HUES6 (cell line): ENCODE measurements at regions not wholly inside any gene's neighbourhood (a gene's known extent, or its start where the extent isn't known, plus 50 kb on each side); places are given as distances from the start of the nearest gene placed in this dataset.

Experiments used
- H3K27ac ChIP-seq: 2 replicates; pipeline ENCODE4 v1.7.0; 2013; ENCODE audit warnings: low read depth, mild to moderate bottlenecking, low read length, inconsistent platforms
- H3K27me3 ChIP-seq: 2 replicates; pipeline ENCODE4 v1.6.1; 2013; ENCODE audit warnings: low read length; ENCODE audit not compliant: control insufficient read depth, insufficient read depth
- H3K36me3 ChIP-seq: 2 replicates; pipeline ENCODE4 v1.6.1; 2013; ENCODE audit warnings: low read length; ENCODE audit not compliant: control insufficient read depth, insufficient read depth
- H3K4me1 ChIP-seq: 2 replicates; pipeline ENCODE4 v1.6.1; 2013; ENCODE audit warnings: low read length; ENCODE audit not compliant: control insufficient read depth, insufficient read depth
- H3K4me3 ChIP-seq: 2 replicates; pipeline ENCODE4 v1.5.1; 2013; ENCODE audit warnings: low read depth, low read length
- H3K9ac ChIP-seq: one replicate; pipeline ENCODE4 v1.6.1; 2013; ENCODE audit warnings: mild to moderate bottlenecking, low read length
- H3K9me3 ChIP-seq: 2 replicates; pipeline ENCODE4 v1.6.1; 2013; ENCODE audit warnings: low read depth, low read length; ENCODE audit not compliant: control insufficient read depth, insufficient read depth

DNA sequence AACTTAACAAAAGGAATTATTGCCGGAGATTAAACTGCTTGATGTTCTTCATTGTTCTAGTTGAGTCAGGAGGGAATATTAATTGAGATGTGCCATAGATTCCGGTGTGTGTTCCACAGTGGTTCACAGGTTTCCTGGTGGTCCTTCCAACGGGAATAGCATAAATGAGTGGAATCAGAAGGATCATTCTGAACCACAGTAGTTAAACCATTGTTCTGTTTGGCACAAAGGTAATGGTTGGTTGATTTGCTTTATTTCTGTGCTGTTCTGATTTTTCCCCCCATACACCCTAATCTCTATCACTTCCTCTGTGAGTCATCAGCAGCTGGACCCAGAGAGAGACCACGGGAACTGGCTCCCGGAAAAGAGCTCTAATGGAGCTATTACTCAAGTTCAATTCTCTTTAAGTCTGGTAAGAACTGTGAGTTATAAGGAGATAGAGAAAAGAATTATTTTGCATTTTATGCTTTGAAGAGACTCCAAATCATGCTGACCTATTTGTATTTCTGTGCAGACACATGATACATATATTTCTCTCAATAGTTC lies 627.2 kb downstream of the ZIC1 start:
- H3K27me3 ChIP-seq = no peaks in the 10 kb centered on the region
- peaks cover 8% of the 10 kb centered on the region; the same call in 1 of the 2 replicates for H3K4me1 ChIP-seq
- H3K27ac ChIP-seq = no peak overlapping the region
- H3K9ac ChIP-seq = no peak overlapping the region
- no peaks in the 10 kb centered on the region for H3K9me3 ChIP-seq
- H3K36me3 ChIP-seq = no peaks in the 10 kb centered on the region
- no peak overlapping the region for H3K4me3 ChIP-seq

DNA sequence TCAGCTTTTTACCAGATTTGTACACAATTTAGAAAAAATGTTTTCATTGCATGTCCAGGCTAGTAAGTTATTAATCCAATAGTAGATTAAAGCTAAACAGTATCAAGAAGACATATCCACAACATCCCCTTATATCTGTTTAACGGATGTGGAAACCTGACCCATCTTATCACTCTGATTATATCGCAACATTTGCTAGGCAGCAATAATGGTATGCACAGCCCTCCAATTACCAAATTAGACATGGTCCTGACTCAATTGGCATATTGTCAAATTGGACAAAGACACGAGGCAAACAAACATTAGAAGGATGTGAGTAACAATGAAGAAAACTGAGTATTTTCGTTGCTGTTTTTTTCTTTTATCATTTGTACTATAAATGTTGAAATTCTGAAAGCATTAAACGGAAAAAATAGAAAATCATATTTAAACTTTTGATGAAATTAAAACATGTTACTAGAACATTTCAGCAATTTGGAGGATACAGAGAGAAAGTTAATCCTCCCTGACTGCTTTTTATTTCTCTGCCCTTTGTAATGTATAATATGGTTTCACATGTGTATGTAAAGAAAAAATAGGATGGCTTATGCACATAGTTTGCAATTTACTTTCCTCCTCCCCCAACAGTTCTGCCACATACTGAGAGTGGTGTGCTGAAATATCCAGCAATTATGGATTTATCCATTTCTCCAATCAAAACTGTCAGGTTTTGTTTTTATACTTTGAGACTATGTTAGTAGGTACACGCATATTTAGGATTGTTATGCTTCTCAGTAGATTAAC lies 633.7 kb downstream of the ZIC1 start:
- H3K9me3 ChIP-seq = no peaks in the 10 kb centered on the region
- no peaks in the 10 kb centered on the region for H3K27me3 ChIP-seq
- no peaks in the 10 kb centered on the region for H3K36me3 ChIP-seq
- no peak overlapping the region for H3K9ac ChIP-seq
- H3K4me1 ChIP-seq = no peaks in the 10 kb centered on the region
- H3K4me3 ChIP-seq = no peak overlapping the region
- no peak overlapping the region for H3K27ac ChIP-seq

GRCh38 chr3:148044151-148044550 lies 635.0 kb downstream of the ZIC1 start:
- Histone ChIP-seq H3K4me1 (no peaks in the 10 kb centered on the region), H3K4me3 (no peak overlapping the region), H3K27ac (no peak overlapping the region), H3K36me3 (no peaks in the 10 kb centered on the region), H3K9ac (no peak overlapping the region), H3K27me3 (no peaks in the 10 kb centered on the region), H3K9me3 (0 out of 2 replicates have a peak, but pooled peaks cover under 1% of the 10 kb centered on the region)

DNA sequence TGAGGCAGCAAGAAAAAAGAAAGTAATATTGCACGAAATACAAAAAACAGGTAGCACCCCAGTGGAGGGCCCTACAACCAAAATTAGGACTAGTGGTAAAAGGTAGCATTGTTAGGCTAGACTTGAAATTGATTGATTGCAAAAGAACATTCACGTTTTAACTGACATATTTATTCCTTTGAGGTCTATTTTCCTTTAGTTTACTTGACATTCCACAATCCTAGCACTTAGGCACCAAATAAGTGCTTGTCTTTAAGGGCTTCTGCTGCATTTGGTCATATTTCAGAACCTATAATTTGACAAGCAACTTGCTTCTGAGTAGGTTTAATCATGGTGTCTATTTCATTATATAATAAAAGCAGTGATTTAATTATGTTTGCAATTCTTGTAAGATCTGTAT lies 642.7 kb upstream of the AGTR1 start:
- Histone ChIP-seq H3K4me1 (no peaks in the 10 kb centered on the region), H3K36me3 (no peaks in the 10 kb centered on the region), H3K9ac (no peak overlapping the region), H3K4me3 (no peak overlapping the region), H3K27ac (no peak overlapping the region), H3K9me3 (no peaks in the 10 kb centered on the region), H3K27me3 (no peaks in the 10 kb centered on the region)

GRCh38 chr3:148062590-148062989 lies 635.1 kb upstream of the AGTR1 start:
- Histone ChIP-seq H3K27me3 (no peaks in the 10 kb centered on the region), H3K9me3 (no peaks in the 10 kb centered on the region), H3K4me1 (no peaks in the 10 kb centered on the region), H3K27ac (no peak overlapping the region), H3K4me3 (no peak overlapping the region), H3K9ac (no peak overlapping the region), H3K36me3 (no peaks in the 10 kb centered on the region)

- H3K9me3 ChIP-seq = no peaks in the 10 kb centered on the region
- no peak overlapping the region for H3K27ac ChIP-seq
- H3K27me3 ChIP-seq = no peaks in the 10 kb centered on the region
- no peak overlapping the region for H3K4me3 ChIP-seq
- no peaks in the 10 kb centered on the region for H3K4me1 ChIP-seq
- no peaks in the 10 kb centered on the region for H3K36me3 ChIP-seq
- H3K9ac ChIP-seq = no peak overlapping the region
Observed at GRCh38 chr3:148066802-148067201, 630.9 kb upstream of the AGTR1 start.

- H3K27me3 ChIP-seq = no peaks in the 10 kb centered on the region
Observed at GRCh38 chr3:148068466-148068865, 629.2 kb upstream of the AGTR1 start.

DNA sequence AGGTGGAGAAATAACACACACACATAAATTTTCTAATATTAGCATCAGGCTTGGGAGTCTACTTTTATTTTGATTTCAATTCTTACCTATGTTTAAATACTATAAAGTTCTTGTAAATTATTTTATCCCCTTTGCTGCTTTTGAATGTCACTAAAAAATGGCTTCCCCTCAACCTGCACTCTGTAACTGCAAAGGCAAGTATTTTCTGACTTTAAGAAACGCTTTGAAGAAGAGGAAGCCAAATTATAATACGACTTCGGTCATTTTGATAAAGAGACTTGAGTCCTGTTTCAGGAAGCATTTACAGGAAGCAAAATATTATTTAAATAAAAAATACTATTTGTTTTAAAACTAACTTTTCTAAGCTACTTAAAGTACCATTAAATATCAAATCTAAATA lies 627.7 kb upstream of the AGTR1 start:
- no peaks in the 10 kb centered on the region for H3K4me1 ChIP-seq
- H3K9me3 ChIP-seq = no peaks in the 10 kb centered on the region
- no peak overlapping the region for H3K9ac ChIP-seq
- H3K27ac ChIP-seq = no peak overlapping the region
- H3K27me3 ChIP-seq = no peaks in the 10 kb centered on the region
- no peaks in the 10 kb centered on the region for H3K36me3 ChIP-seq
- H3K4me3 ChIP-seq = no peak overlapping the region

More at GRCh38 chr3:148068466-148068865, 629.2 kb upstream of the AGTR1 start:
- no peak overlapping the region for H3K27ac ChIP-seq
- H3K36me3 ChIP-seq = no peaks in the 10 kb centered on the region
- H3K4me1 ChIP-seq = no peaks in the 10 kb centered on the region
- H3K4me3 ChIP-seq = no peak overlapping the region
- no peaks in the 10 kb centered on the region for H3K9me3 ChIP-seq
- H3K9ac ChIP-seq = no peak overlapping the region

GRCh38 chr3:148073721-148074456 lies 623.8 kb upstream of the AGTR1 start:
- H3K9ac ChIP-seq = no peak overlapping the region
- no peaks in the 10 kb centered on the region for H3K27me3 ChIP-seq
- H3K27ac ChIP-seq = no peak overlapping the region
- peaks cover 6% of the 10 kb centered on the region for H3K4me1 ChIP-seq
- H3K4me3 ChIP-seq = no peak overlapping the region
- no peaks in the 10 kb centered on the region for H3K9me3 ChIP-seq
- H3K36me3 ChIP-seq = no peaks in the 10 kb centered on the region

- Histone ChIP-seq H3K27me3 (no peaks in the 10 kb centered on the region), H3K27ac (no peak overlapping the region), H3K9me3 (no peaks in the 10 kb centered on the region), H3K9ac (no peak overlapping the region), H3K36me3 (no peaks in the 10 kb centered on the region), H3K4me3 (no peak overlapping the region), H3K4me1 (peaks cover 6% of the 10 kb centered on the region)
Observed at GRCh38 chr3:148074946-148075345, 622.8 kb upstream of the AGTR1 start.
